GM19238 (cell line): ENCODE measurements at regions not wholly inside any gene's neighbourhood (a gene's known extent, or its start where the extent isn't known, plus 50 kb on each side); places are given as distances from the start of the nearest gene placed in this dataset.
"Not testable (repeated sequence)": the region's sequence is repeated elsewhere in the genome, so short reads cannot be mapped to it uniquely, and the experiment has no call there.

Source experiments
- DNase-seq: peaks from one replicate; pipeline ENCODE4 v3.0.0; 2011; ENCODE audit warnings: low spot score; ENCODE audit not compliant: insufficient read length

- DNase-seq, result no peak
Observed at GRCh38 chr12:25789541-25789944, 168.9 kb upstream of the RASSF8 start.

GRCh38 chr12:25792031-25792430 is 166.5 kb upstream of the RASSF8 start:
- no peak for DNase-seq

GRCh38 chr12:25793196-25793595 is 165.3 kb upstream of the RASSF8 start:
- no peak for DNase-seq

- DNase-seq, result no peak
Observed at GRCh38 chr12:25794571-25794970, 163.9 kb upstream of the RASSF8 start.

GRCh38 chr12:25796523-25797000 is 161.9 kb upstream of the RASSF8 start:
- no peak for DNase-seq

- no peak for DNase-seq
Observed at GRCh38 chr12:25797386-25797785, 161.1 kb upstream of the RASSF8 start.

- DNase-seq, result no peak
Observed at GRCh38 chr12:25797949-25798348, 160.5 kb upstream of the RASSF8 start.

GRCh38 chr12:25800101-25800500 is 158.4 kb upstream of the RASSF8 start:
- DNase-seq, result no peak

- no peak for DNase-seq
Observed at GRCh38 chr12:25801734-25802133, 156.7 kb upstream of the RASSF8 start.

GRCh38 chr12:25802143-25802542 is 156.3 kb upstream of the RASSF8 start:
- DNase-seq, result no peak

- DNase-seq, result not testable (repeated sequence)
Observed at GRCh38 chr12:25803029-25803664, 155.3 kb upstream of the RASSF8 start.

GRCh38 chr12:25804286-25804685 is 154.2 kb upstream of the RASSF8 start:
- DNase-seq, result not testable (repeated sequence)

GRCh38 chr12:25806271-25806670 is 152.2 kb upstream of the RASSF8 start:
- no peak for DNase-seq

- DNase-seq, result no peak
Observed at GRCh38 chr12:25808604-25809003, 149.9 kb upstream of the RASSF8 start.

- no peak for DNase-seq
Observed at GRCh38 chr12:25810683-25811082, 147.8 kb upstream of the RASSF8 start.

- no peak for DNase-seq
Observed at GRCh38 chr12:25811656-25812126, 146.8 kb upstream of the RASSF8 start.

GRCh38 chr12:25812295-25812694 is 146.2 kb upstream of the RASSF8 start:
- DNase-seq, result no peak

GRCh38 chr12:25813843-25814242 is 144.6 kb upstream of the RASSF8 start:
- no peak for DNase-seq

- no peak for DNase-seq
Observed at GRCh38 chr12:25816637-25817036, 141.8 kb upstream of the RASSF8 start.

- no peak for DNase-seq
Observed at GRCh38 chr12:25817166-25817565, 141.3 kb upstream of the RASSF8 start.

- DNase-seq, result no peak
Observed at GRCh38 chr12:25818596-25819390, 139.7 kb upstream of the RASSF8 start.

- DNase-seq, result no peak
Observed at GRCh38 chr12:25819691-25820090, 138.8 kb upstream of the RASSF8 start.

GRCh38 chr12:25822281-25822680 is 136.2 kb upstream of the RASSF8 start:
- no peak for DNase-seq
